Loucy (cell line): ENCODE measurements at regions not wholly inside any gene's neighbourhood (a gene's known extent, or its start where the extent isn't known, plus 50 kb on each side); places are given as distances from the start of the nearest gene placed in this dataset.

Experiments
- EZH2phosphoT487 ChIP-seq: fragments of 200-600 bp; IDR thresholded peaks from 2 replicates; pipeline ENCODE4 v1.6.1; 2018; ENCODE audit warnings: antibody characterized with exemption, mild to moderate bottlenecking, moderate library complexity, borderline replicate concordance
- TF ChIP-seq, protein P1 (sequence below): fragments of 200-600 bp; sonication (generic); conservative IDR thresholded peaks from 2 replicates; pipeline ENCODE4 v1.5.1; 2014; ENCODE audit warnings: mild to moderate bottlenecking, antibody characterized with exemption, low read length

DNA sequence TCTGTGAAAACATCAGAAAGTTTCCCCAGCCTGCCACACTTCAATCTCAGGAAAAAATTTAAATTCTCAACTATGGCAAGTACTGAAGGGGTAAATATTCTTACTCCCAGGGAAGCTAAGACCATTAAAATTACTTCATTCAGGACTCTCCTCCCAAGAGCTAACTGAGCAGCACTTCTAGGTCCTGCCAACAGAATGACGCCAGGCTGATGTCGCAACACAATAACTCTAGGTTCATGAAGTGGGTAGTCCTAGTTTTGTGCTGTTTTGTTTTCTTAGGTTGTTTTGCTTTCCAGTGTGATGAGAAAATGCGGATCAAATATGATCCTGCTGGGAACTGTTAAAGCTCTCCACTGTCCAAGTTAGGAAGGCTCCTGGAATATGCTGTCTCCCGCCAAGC lies 180.0 kb downstream of the NKX6-1 start:
- TF ChIP-seq, protein P1, sequence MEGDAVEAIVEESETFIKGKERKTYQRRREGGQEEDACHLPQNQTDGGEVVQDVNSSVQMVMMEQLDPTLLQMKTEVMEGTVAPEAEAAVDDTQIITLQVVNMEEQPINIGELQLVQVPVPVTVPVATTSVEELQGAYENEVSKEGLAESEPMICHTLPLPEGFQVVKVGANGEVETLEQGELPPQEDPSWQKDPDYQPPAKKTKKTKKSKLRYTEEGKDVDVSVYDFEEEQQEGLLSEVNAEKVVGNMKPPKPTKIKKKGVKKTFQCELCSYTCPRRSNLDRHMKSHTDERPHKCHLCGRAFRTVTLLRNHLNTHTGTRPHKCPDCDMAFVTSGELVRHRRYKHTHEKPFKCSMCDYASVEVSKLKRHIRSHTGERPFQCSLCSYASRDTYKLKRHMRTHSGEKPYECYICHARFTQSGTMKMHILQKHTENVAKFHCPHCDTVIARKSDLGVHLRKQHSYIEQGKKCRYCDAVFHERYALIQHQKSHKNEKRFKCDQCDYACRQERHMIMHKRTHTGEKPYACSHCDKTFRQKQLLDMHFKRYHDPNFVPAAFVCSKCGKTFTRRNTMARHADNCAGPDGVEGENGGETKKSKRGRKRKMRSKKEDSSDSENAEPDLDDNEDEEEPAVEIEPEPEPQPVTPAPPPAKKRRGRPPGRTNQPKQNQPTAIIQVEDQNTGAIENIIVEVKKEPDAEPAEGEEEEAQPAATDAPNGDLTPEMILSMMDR: no peak
- TF ChIP-seq EZH2phosphoT487: no peak
